ENCODE measurements at regions not wholly inside any gene's neighbourhood (a gene's known extent, or its start where the extent isn't known, plus 50 kb on each side); places are given as distances from the start of the nearest gene placed in this dataset.

DNA sequence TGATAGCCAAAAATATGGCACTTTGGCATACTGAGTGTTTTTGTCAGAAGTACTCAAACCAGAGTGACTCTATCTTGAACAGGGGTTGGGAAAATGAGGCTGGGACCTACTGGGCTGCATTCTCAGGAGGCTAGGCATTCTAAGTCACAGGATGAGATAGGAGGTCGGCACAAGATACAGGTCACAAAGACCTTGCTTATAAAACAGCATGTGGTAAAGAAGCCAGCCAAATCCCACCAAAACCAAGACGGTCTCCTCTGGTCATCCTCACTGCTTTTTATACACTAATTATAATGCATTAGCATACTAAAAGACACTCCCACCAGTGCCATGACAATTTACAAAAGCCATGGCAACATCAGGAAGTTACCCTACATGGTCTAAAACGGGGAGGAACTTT is 985.1 kb downstream of the HACE1 start:
- H3K27ac ChIP-seq: no peak overlapping the region
- no peak for TF ChIP-seq ZFX (IDR thresholded peaks at IDR 0.05; ENCODE audit: borderline replicate concordance)
- TF ChIP-seq, protein P1, sequence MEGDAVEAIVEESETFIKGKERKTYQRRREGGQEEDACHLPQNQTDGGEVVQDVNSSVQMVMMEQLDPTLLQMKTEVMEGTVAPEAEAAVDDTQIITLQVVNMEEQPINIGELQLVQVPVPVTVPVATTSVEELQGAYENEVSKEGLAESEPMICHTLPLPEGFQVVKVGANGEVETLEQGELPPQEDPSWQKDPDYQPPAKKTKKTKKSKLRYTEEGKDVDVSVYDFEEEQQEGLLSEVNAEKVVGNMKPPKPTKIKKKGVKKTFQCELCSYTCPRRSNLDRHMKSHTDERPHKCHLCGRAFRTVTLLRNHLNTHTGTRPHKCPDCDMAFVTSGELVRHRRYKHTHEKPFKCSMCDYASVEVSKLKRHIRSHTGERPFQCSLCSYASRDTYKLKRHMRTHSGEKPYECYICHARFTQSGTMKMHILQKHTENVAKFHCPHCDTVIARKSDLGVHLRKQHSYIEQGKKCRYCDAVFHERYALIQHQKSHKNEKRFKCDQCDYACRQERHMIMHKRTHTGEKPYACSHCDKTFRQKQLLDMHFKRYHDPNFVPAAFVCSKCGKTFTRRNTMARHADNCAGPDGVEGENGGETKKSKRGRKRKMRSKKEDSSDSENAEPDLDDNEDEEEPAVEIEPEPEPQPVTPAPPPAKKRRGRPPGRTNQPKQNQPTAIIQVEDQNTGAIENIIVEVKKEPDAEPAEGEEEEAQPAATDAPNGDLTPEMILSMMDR (IDR thresholded peaks at IDR 0.05): no peak

DNA sequence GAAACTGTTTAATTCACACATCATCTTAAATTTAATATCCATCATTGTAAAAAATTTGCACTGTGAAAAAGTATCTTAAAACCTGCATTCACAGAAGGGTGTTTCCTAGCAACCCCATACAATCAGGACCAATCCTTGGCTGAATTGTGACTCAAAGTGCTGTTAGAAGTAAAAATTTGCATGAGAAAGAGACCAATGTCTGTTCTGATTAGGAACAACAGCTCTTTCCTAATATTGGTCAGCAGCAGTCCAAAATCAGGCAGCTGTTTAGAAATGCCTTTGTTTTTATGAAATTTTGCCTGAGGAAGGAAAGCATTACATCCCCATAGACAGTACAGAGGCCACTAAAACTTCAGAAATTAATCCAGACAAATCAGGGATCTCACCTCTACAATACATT is 987.0 kb downstream of the HACE1 start:
- no peak for TF ChIP-seq ZFX (IDR thresholded peaks at IDR 0.05; ENCODE audit: borderline replicate concordance)
- TF ChIP-seq, protein P1 (IDR thresholded peaks at IDR 0.05): no peak
- H3K27ac ChIP-seq: no peak overlapping the region

DNA sequence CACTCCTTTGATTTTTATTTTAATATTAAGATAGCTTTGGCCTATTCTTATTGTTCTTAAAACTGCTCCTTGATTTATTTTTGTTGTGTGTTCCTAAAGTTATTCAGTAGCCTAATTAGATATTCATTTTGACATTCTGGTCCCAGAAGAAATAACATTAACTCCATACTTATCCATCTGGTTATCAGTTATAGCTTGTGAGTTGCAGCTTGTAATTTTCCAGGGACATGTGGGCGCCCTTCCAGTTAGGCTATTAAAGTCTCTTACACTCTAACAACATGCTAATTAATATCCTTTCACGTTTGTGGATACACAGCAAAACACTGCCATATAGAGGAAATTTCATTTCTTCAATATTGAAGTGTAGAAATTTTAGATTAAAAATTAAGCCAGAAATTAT is 987.5 kb downstream of the HACE1 start:
- TF ChIP-seq ZFX (IDR thresholded peaks at IDR 0.05; ENCODE audit: borderline replicate concordance): no peak
- TF ChIP-seq, protein P1 (IDR thresholded peaks at IDR 0.05): no peak
- H3K27ac ChIP-seq: no peak overlapping the region

DNA sequence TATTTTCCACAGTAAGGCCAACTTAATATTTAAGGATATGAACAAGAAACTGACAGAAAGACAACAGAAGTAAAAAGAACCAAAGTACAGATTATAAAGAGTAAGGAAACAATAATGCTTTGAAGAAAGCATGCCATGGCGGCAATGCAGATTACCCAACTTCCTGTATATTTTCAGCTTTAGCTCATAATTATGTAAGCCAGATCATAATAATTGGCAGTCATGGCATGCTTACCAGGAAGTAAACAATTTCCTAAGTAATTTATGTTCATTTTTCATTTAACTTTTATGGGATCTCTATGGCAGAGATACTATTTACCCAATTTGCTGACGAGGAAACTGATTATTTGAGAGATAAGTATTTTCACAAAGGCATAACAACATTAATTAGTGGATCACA is 988.7 kb downstream of the HACE1 start:
- H3K27ac ChIP-seq: no peak overlapping the region
- TF ChIP-seq, protein P1 (IDR thresholded peaks at IDR 0.05): no peak
- no peak for TF ChIP-seq ZFX (IDR thresholded peaks at IDR 0.05; ENCODE audit: borderline replicate concordance)

DNA sequence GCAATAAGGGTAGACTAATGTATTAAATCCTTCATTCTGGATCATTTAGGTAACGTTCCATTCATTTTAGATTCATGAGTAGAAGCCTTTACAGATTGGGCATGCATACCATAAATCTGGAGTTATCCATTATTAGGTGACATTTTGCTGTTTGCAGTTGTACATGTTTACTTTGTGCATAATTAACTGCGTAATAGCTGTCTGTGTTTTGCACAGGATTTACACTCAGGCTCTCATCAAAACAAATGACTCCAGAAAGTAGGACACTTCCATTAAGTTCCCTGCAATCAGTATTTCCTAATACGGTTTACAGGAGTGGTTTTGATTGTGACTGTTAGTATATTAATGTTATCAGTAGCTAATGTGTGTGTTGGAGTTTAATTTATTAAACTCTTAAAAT is 997.4 kb downstream of the HACE1 start:
- no peak for TF ChIP-seq ZFX (IDR thresholded peaks at IDR 0.05; ENCODE audit: borderline replicate concordance)
- TF ChIP-seq, protein P1 (IDR thresholded peaks at IDR 0.05): no peak
- H3K27ac ChIP-seq: no peak overlapping the region

DNA sequence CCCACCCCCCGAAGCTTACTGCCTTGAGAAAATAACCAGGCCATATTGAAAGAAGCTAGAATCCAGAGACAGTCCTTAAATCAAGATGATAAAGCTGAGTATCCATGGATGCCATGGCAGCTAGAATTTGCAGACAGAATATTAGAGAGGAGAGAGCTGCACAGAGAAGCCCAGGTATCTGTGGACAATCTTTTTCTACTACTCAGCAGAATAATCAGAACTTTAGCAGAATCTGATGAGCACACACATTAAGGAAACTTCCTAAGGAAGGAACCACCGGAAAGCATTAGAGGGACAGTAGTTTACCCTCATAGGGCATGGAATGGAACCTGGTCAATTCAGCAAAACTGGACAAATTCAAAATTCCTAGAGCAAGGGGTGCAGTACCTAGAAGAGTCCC is 1001.7 kb downstream of the HACE1 start:
- no peak overlapping the region for H3K27ac ChIP-seq
- no peak for TF ChIP-seq ZFX (IDR thresholded peaks at IDR 0.05; ENCODE audit: borderline replicate concordance)
- TF ChIP-seq, protein P1 (IDR thresholded peaks at IDR 0.05): no peak

DNA sequence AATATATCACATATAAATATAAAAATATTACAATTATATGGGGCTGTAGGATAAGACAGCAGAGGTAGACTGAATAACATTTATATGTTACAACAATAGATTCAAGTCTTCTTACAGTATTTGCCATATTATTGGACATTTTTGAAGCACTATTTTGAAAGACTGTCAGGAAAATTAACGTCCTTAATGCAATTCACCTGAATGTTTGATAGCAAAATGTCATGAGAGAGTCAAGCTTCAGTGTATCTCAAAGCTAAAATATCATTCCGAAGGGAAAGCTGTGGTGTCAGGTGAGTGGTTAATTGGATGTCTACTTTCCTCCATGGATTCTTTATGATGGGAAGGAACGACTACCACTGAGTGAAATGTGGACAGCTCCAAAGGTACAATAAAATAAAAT is 1004.0 kb downstream of the HACE1 start:
- no peak overlapping the region for H3K27ac ChIP-seq
- TF ChIP-seq, protein P1 (IDR thresholded peaks at IDR 0.05): no peak
- no peak for TF ChIP-seq ZFX (IDR thresholded peaks at IDR 0.05; ENCODE audit: borderline replicate concordance)

Measured in 22Rv1 (cell line).